Left lung (tissue), 4 donors: ENCODE measurements at regions not wholly inside any gene's neighbourhood (a gene's known extent, or its start where the extent isn't known, plus 50 kb on each side); places are given as distances from the start of the nearest gene placed in this dataset.
A peak's percentile ranks its signal among the peaks of the same experiment; 100 is the strongest.

Experiments used
- ATAC-seq: fragments of 200-7000 bp; cut with Tn5 transposase; one replicate; pipeline ENCODE4 v1.9.1; 2020; ENCODE audit warnings: moderate library complexity
- DNase-seq, 4 donors: peaks; one replicate each; pipeline ENCODE4 v3.0.0-alpha.2; 2013 to 2020
- H3K27ac ChIP-seq, 2 donors: fragments of 200-600 bp; sonication (generic) in 1 of 2; one replicate each; pipeline versions ENCODE4 v1.5.0 to v1.8.0; 2020 to 2021
- H3K27me3 ChIP-seq, 2 donors: fragments of 200-600 bp; sonication (generic) in 1 of 2; one replicate each; pipeline versions ENCODE4 v1.5.0 to v1.8.0; 2020 to 2021
- H3K36me3 ChIP-seq, 2 donors: fragments of 200-600 bp; sonication (generic) in 1 of 2; one replicate each; pipeline versions ENCODE4 v1.5.0 to v1.8.0; 2020 to 2021
- H3K4me1 ChIP-seq, 2 donors: fragments of 200-600 bp; one replicate each; pipeline ENCODE4 v1.8.0; 2021
- H3K4me3 ChIP-seq, 2 donors: fragments of 200-600 bp; sonication (generic) in 1 of 2; one replicate each; pipeline versions ENCODE4 v1.5.0 to v1.8.0; 2020 to 2021; ENCODE audit warnings: mild to moderate bottlenecking in 1 of 2
- H3K9me3 ChIP-seq, 2 donors: fragments of 200-600 bp; sonication (generic) in 1 of 2; one replicate each; pipeline versions ENCODE4 v1.5.0 to v1.8.0; 2020 to 2021
- intact Hi-C, 2 donors: fragments of 100-400 bp; cut with DNase I; formaldehyde crosslinking; loops; one replicate each; pipeline versions ENCODE4 v1.11.2 to v1.14.2; 2022
- TF ChIP-seq, protein P1 (sequence below), 2 donors: fragments of 200-600 bp; sonication (generic) in 1 of 2; IDR thresholded peaks; one replicate each; pipeline versions ENCODE4 v1.5.0 to v1.8.0; 2021; ENCODE audit warnings: antibody characterized with exemption in 2 of 2
- donor health status: DM: no; HTN: yes; CAD: no.
- donor health status: DM: no; HTN: no; CAD: no.

DNA sequence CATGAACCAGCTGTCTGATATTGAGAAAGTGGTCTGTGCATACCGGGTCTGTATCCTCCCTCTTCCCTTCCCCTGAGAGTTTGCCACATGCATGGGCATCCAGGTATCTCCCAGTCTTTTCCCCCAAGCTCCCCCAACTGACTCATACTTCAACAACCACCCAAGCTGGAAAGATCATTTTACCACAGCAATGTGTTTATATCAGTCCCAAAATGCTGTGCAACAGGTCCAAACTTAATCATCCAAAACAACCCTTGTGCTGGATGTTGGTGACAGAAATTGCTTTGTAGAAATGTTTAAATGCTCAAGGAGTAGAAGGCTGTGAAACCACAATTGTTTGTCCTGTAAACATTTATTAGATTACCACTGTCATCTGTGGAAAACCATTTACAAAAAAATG is 286.8 kb upstream of the KLF3 start:
- Histone ChIP-seq H3K4me3 (no peak overlapping the region), H3K27me3 (no peaks in the 10 kb centered on the region), H3K9me3 (no peaks in the 10 kb centered on the region), H3K36me3 (no peaks in the 10 kb centered on the region), H3K4me1 (peaks cover 0 to 5% of the 10 kb centered on the region in 2 donors), H3K27ac (no peak overlapping the region)
- intact Hi-C loops, result no loop called here
- DNase-seq (no peak), ATAC-seq (no peak)
- TF ChIP-seq, protein P1, sequence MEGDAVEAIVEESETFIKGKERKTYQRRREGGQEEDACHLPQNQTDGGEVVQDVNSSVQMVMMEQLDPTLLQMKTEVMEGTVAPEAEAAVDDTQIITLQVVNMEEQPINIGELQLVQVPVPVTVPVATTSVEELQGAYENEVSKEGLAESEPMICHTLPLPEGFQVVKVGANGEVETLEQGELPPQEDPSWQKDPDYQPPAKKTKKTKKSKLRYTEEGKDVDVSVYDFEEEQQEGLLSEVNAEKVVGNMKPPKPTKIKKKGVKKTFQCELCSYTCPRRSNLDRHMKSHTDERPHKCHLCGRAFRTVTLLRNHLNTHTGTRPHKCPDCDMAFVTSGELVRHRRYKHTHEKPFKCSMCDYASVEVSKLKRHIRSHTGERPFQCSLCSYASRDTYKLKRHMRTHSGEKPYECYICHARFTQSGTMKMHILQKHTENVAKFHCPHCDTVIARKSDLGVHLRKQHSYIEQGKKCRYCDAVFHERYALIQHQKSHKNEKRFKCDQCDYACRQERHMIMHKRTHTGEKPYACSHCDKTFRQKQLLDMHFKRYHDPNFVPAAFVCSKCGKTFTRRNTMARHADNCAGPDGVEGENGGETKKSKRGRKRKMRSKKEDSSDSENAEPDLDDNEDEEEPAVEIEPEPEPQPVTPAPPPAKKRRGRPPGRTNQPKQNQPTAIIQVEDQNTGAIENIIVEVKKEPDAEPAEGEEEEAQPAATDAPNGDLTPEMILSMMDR (IDR thresholded peaks at IDR 0.05), result no peak

DNA sequence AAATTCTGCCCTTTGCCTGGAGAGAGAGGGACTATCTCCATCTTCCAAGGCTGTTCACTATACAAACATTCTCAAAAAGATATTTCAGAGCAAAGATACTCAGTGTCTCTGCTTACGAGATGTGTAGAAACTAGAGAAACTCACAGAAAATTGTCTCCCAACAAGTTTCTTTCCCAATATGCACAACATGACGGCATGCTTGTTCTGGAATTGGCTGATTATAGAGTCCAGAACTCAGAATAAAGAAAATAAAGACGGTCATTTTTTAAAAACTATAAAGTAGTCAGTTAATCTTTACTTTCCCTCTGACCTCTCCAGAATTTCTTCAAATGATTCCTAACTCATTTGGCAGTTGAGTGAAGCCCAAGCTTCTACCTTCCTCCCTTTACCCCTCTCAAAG is 285.5 kb upstream of the KLF3 start:
- intact Hi-C loops, result no loop called here
- TF ChIP-seq, protein P1 (IDR thresholded peaks at IDR 0.05), result no peak
- DNase-seq (no peak), ATAC-seq (no peak)
- no peaks in the 10 kb centered on the region for H3K36me3 ChIP-seq
- H3K27ac ChIP-seq, result no peak overlapping the region
- no peak overlapping the region for H3K4me3 ChIP-seq
- no peaks in the 10 kb centered on the region for H3K4me1 ChIP-seq
- H3K27me3 ChIP-seq, result no peaks in the 10 kb centered on the region
- no peaks in the 10 kb centered on the region for H3K9me3 ChIP-seq

DNA sequence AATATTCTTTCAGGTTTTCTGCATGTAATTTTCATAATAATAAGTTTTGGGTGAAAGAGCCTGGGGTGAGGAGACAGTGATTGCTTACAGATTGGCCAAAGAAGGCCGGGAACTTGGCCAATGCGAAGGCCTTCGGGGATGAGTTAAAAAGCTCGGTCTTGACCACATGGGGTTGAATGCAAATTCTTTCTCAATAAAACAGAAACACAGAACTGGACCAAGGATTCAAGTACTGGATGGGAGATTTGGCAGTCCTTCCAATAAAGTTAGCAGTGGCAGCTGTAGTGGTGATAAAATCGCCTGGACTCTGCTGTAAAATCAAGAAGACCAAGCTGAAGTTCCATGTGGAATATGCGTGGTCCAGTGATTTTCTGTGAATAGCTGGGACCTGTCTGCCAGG is 282.2 kb upstream of the KLF3 start:
- ATAC-seq (peak; percentile 19), DNase-seq (peak in 1 of 4 donors; percentile 79)
- no peak overlapping the region for H3K4me3 ChIP-seq
- no peak overlapping the region for H3K27ac ChIP-seq
- no peaks in the 10 kb centered on the region for H3K27me3 ChIP-seq
- intact Hi-C loops, result no loop called here
- TF ChIP-seq, protein P1 (IDR thresholded peaks at IDR 0.05), result no peak
- H3K9me3 ChIP-seq, result no peaks in the 10 kb centered on the region
- no peaks in the 10 kb centered on the region for H3K36me3 ChIP-seq
- peaks cover 6% of the 10 kb centered on the region in 2 donors for H3K4me1 ChIP-seq

DNA sequence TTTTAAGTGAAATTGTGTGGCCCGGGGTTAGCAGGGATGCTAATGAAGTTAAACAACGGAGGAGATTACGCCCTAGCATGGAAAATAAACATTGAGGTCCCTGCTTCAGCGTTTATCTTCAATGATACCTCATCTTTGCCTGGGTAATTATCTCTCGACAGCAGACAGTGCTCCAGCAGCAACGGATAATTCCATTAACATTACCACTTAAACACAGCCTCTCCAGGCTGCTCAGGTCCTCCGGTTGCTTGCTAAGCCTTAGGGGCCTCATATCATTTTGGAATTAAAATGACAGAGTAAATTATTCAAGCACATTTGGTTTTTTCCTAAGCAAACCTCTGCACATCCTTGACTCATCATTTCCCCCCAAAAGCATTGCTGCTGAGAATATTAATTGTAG is 281.5 kb upstream of the KLF3 start:
- H3K36me3 ChIP-seq, result no peaks in the 10 kb centered on the region
- no peaks in the 10 kb centered on the region for H3K9me3 ChIP-seq
- TF ChIP-seq, protein P1 (IDR thresholded peaks at IDR 0.05), result no peak
- DNase-seq (peak in 1 of 4 donors; percentile 62), ATAC-seq (no peak)
- intact Hi-C loops, result no loop called here
- H3K27ac ChIP-seq, result no peak overlapping the region
- H3K4me3 ChIP-seq, result no peak overlapping the region
- H3K27me3 ChIP-seq, result no peaks in the 10 kb centered on the region
- peaks cover 9 to 11% of the 10 kb centered on the region in 2 donors for H3K4me1 ChIP-seq

DNA sequence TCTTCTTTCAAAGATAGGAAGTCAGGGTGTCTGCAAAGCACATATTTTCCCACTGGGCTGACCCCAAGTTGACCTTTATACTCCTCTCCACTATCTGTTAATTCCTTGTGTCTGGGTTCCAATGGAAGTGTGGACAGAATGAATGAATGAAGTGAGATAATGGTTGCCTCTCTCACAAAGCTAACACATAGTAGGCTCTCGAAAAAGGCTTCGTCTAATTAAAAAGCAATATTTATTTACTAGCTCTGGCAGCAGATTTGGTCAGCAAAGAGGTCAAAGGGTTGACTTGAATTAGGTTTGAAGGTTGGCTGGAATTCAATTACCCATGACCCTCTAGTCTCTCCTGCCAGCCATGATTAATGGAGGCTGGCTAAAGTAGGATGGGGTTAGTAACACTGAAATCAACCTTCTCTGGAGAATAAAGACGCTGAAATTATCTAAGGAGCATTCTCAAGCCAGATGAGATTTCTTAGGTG is 280.3 kb upstream of the KLF3 start:
- intact Hi-C loops, result no loop called here
- Histone ChIP-seq H3K4me3 (no peak overlapping the region), H3K4me1 (peaks cover 9 to 14% of the 10 kb centered on the region in 2 donors), H3K36me3 (no peaks in the 10 kb centered on the region), H3K9me3 (peaks cover 0 to 2% of the 10 kb centered on the region in 2 donors), H3K27ac (no peak overlapping the region), H3K27me3 (no peaks in the 10 kb centered on the region)
- ATAC-seq, result no peak
- TF ChIP-seq, protein P1 (IDR thresholded peaks at IDR 0.05), result no peak
- no peak for DNase-seq
